ENCODE measurements at regions not wholly inside any gene's neighbourhood (a gene's known extent, or its start where the extent isn't known, plus 50 kb on each side); places are given as distances from the start of the nearest gene placed in this dataset.
"Not testable (repeated sequence)": the region's sequence is repeated elsewhere in the genome, so short reads cannot be mapped to it uniquely, and the experiment has no call there.

GRCh38 chr15:23851921-23852320 lies 164.8 kb upstream of the NDN start:
- DNase-seq, result no peak

GRCh38 chr15:23853286-23853685 lies 166.2 kb upstream of the NDN start:
- no peak for DNase-seq

- DNase-seq, result no peak
Observed at GRCh38 chr15:23854203-23854911, 167.3 kb upstream of the NDN start.

GRCh38 chr15:23854912-23855659 lies 168.0 kb upstream of the NDN start:
- no peak for DNase-seq

- no peak for DNase-seq
Observed at GRCh38 chr15:23855947-23856346, 168.8 kb upstream of the NDN start.

- peak; percentile 17 for DNase-seq
Observed at GRCh38 chr15:23857028-23857641, 170.0 kb upstream of the NDN start.

- no peak for DNase-seq
Observed at GRCh38 chr15:23859008-23859407, 171.9 kb upstream of the NDN start.

GRCh38 chr15:23860290-23861245 lies 173.5 kb upstream of the NDN start:
- no peak for DNase-seq

GRCh38 chr15:23866832-23867231 lies 179.7 kb upstream of the NDN start:
- no peak for DNase-seq

- DNase-seq, result no peak
Observed at GRCh38 chr15:23869396-23869795, 182.3 kb upstream of the NDN start.

- DNase-seq, result not testable (repeated sequence)
Observed at GRCh38 chr15:23873613-23874012, 186.5 kb upstream of the NDN start.

- DNase-seq, result no peak
Observed at GRCh38 chr15:23877502-23878412, 190.7 kb upstream of the NDN start.

- no peak for DNase-seq
Observed at GRCh38 chr15:23881291-23881690, 194.2 kb upstream of the NDN start.

- DNase-seq, result no peak
Observed at GRCh38 chr15:23890218-23890617, 203.1 kb upstream of the NDN start.

- DNase-seq, result no peak
Observed at GRCh38 chr15:23897091-23897490, 210.0 kb upstream of the NDN start.

GRCh38 chr15:23897531-23897930 lies 210.4 kb upstream of the NDN start:
- no peak for DNase-seq

GRCh38 chr15:23910030-23910429 lies 222.9 kb upstream of the NDN start:
- DNase-seq, result no peak

GRCh38 chr15:23912191-23912590 lies 225.1 kb upstream of the NDN start:
- no peak for DNase-seq

- no peak for DNase-seq
Observed at GRCh38 chr15:23913081-23913480, 226.0 kb upstream of the NDN start.

GRCh38 chr15:23913635-23914034 lies 226.5 kb upstream of the NDN start:
- no peak for DNase-seq

GRCh38 chr15:23924686-23925085 lies 237.6 kb upstream of the NDN start:
- DNase-seq, result no peak

- DNase-seq, result no peak
Observed at GRCh38 chr15:23954931-23955330, 267.8 kb upstream of the NDN start.
